Ovary (tissue), 3 donors: ENCODE measurements at regions not wholly inside any gene's neighbourhood (a gene's known extent, or its start where the extent isn't known, plus 50 kb on each side); places are given as distances from the start of the nearest gene placed in this dataset.

Experiments used
- CTCF ChIP-seq, 3 donors: fragments of 450-650 bp in 2 of 3; fragments of 200-600 bp in 1 of 3; IDR thresholded peaks; one replicate each; pipeline versions ENCODE4 v1.5.1 to v1.8.0; 2016 to 2022; ENCODE audit warnings: antibody characterized with exemption in 3 of 3, mild to moderate bottlenecking in 1 of 3
- EP300 ChIP-seq: sonication (generic); formaldehyde crosslinking; IDR thresholded peaks from one replicate; pipeline ENCODE4 v1.6.1; 2017; ENCODE audit warnings: antibody characterized with exemption
- POLR2A ChIP-seq: fragments of 450-650 bp; IDR thresholded peaks from one replicate; pipeline ENCODE4 v1.6.1; 2017; ENCODE audit warnings: antibody characterized with exemption, mild to moderate bottlenecking, moderate library complexity
- donor health status: DM: no; HTN: no; CAD: no.

- TF ChIP-seq CTCF (IDR thresholded peaks at IDR 0.05) (no peak), EP300 (no peak), POLR2A (no peak)
Observed at GRCh38 chr10:36761121-36761520, 364.3 kb upstream of the ANKRD30A start.
